K562 (cell line): ENCODE measurements at regions not wholly inside any gene's neighbourhood (a gene's known extent, or its start where the extent isn't known, plus 50 kb on each side); places are given as distances from the start of the nearest gene placed in this dataset.

ENCODE experiments used
- ATAC-seq: fragments of 200-7000 bp; cut with Tn5 transposase; 3 replicates; pipeline ENCODE4 v1.9.1; 2020; ENCODE audit warnings: moderate library complexity
- BruUV-seq: library from RNA; stranded (reverse); fragments of 400-500 nt; replicated peaks from 2 replicates; lab custom pipeline; 2021; lab: Mats Ljungman, UMichigan
- CTCF ChIA-PET: fragments of 300-600 bp; formaldehyde crosslinking; extraction: SDS; loops from one replicate; lab custom pipeline; 2021; ENCODE audit warnings: low intra/inter-chr PET ratio; lab: Yijun Ruan, JAX
- POLR2A ChIA-PET: fragments of 300-600, 350-650 bp; sonication (Branson Sonifier 250); formaldehyde crosslinking; extraction: SDS; loops from one replicate; lab custom pipeline; 2021; ENCODE audit warnings: antibody characterized with exemption, inconsistent platforms; lab: Yijun Ruan, JAX
- DNase-seq, 4 experiments: peaks; one replicate each; pipeline versions ENCODE4 v3.0.0 to v3.0.0-alpha.2; 2011 to 2018; ENCODE audit warnings: low spot score in 3 of 4, mixed read lengths in 3 of 4; ENCODE audit errors: extremely low read depth in 1 of 4
- FAIRE-seq: peaks from 2 replicates; lab custom pipeline; 2011; peaks lifted over from hg19 to GRCh38; lab: Jason Lieb, UNC
- H2AFZ ChIP-seq: 2 replicates; pipeline ENCODE4 v1.6.0; 2011; ENCODE audit warnings: low read depth, low read length, control low read depth, inconsistent platforms
- H3K27ac ChIP-seq: fragments of 200-600 bp; 3 replicates; pipeline ENCODE4 v1.8.0; 2011; ENCODE audit warnings: low read depth, mild to moderate bottlenecking, control low read depth, inconsistent platforms, low read length, moderate library complexity, mixed read lengths; ENCODE audit errors: extremely low read depth
- H3K27me3 ChIP-seq, 2 experiments: fragments of 300-600 bp in 1 of 2; 2 replicates in 1 of 2; 3 replicates in 1 of 2; pipeline versions ENCODE4 v1.6.0 to v1.8.0; 2011; ENCODE audit warnings: inconsistent platforms in 2 of 2, low read length in 2 of 2, mild to moderate bottlenecking in 1 of 2, mixed read lengths in 1 of 2, moderate library complexity in 1 of 2; ENCODE audit not compliant: control insufficient read depth in 2 of 2, insufficient read depth in 2 of 2
- H3K36me3 ChIP-seq: fragments of 300-600 bp; 3 replicates; pipeline ENCODE4 v1.8.0; 2011; ENCODE audit warnings: mild to moderate bottlenecking, low read length, inconsistent platforms; ENCODE audit not compliant: control insufficient read depth, insufficient read depth
- H3K4me1 ChIP-seq, 2 experiments: fragments of 200-600 bp in 1 of 2; replicated peaks in 1 of 2; 2 replicates in 1 of 2; 3 replicates in 1 of 2; pipeline versions ENCODE4 v1.5.1 to v1.8.0; 2011; ENCODE audit warnings: inconsistent platforms in 2 of 2, low read length in 2 of 2, mild to moderate bottlenecking in 1 of 2, mixed read lengths in 1 of 2, moderate library complexity in 1 of 2; ENCODE audit not compliant: control insufficient read depth in 2 of 2, insufficient read depth in 2 of 2
- H3K4me2 ChIP-seq: 2 replicates; pipeline ENCODE4 v1.6.1; 2011; ENCODE audit warnings: low read length, control low read depth, inconsistent platforms, mixed read lengths; ENCODE audit not compliant: insufficient read depth
- H3K4me3 ChIP-seq: fragments of 200-600 bp; sonication (generic), shearing (Covaris generic); 2 replicates; pipeline ENCODE4 v1.5.1; 2016; ENCODE audit warnings: control low read depth, inconsistent platforms
- H3K79me2 ChIP-seq: fragments of 200-600 bp; 3 replicates; pipeline ENCODE4 v1.8.0; 2011; ENCODE audit warnings: low read length, inconsistent platforms; ENCODE audit not compliant: control insufficient read depth, insufficient read depth
- H3K9ac ChIP-seq, 2 experiments: 2 replicates each; pipeline versions ENCODE4 v1.6.0 to v1.6.1; 2011; ENCODE audit warnings: low read depth in 2 of 2, low read length in 2 of 2, control low read depth in 1 of 2, inconsistent platforms in 1 of 2, mild to moderate bottlenecking in 1 of 2, mixed read lengths in 1 of 2; ENCODE audit not compliant: insufficient read depth in 1 of 2
- H3K9me1 ChIP-seq: one replicate; pipeline ENCODE4 v1.6.0; 2011; ENCODE audit warnings: inconsistent platforms, mild to moderate bottlenecking, low read length, moderate library complexity; ENCODE audit not compliant: control insufficient read depth, insufficient read depth
- H3K9me3 ChIP-seq: replicated peaks from 2 replicates; pipeline ENCODE4 v1.5.1; 2011; ENCODE audit warnings: low read depth, low read length, inconsistent platforms; ENCODE audit not compliant: control insufficient read depth, insufficient read depth
- H4K20me1 ChIP-seq: replicated peaks from 2 replicates; pipeline ENCODE4 v1.6.1; 2011; ENCODE audit warnings: low read length, inconsistent platforms, mixed read lengths; ENCODE audit not compliant: control insufficient read depth, insufficient read depth
- CAMTA2 ChIP-seq: fragments of 250-450 bp; sonication (Bioruptor Pico); conservative IDR thresholded peaks from 2 replicates; pipeline ENCODE4 v1.5.1; 2022
- CBFA2T3 ChIP-seq: fragments of 450-650 bp; IDR thresholded peaks from 2 replicates; pipeline ENCODE4 v1.6.1; 2017
- DIDO1 ChIP-seq: fragments of 450-650 bp; IDR thresholded peaks from 2 replicates; pipeline ENCODE4 v1.6.1; 2016; ENCODE audit warnings: low read depth, missing biosample characterization, missing genetic modification characterization
- E2F1 ChIP-seq: sonication (generic); formaldehyde crosslinking; IDR thresholded peaks from 2 replicates; pipeline ENCODE4 v1.8.1; 2023; ENCODE audit warnings: mild to moderate bottlenecking, missing genetic modification reagents, moderate library complexity
- ETV5 ChIP-seq: sonication (generic); formaldehyde crosslinking; IDR thresholded peaks from 2 replicates; pipeline ENCODE4 v1.4.0; 2020; ENCODE audit warnings: low read depth, mild to moderate bottlenecking, missing genetic modification reagents
- HDAC2 ChIP-seq: fragments of 450-650 bp; IDR thresholded peaks from 2 replicates; pipeline ENCODE4 v1.6.1; 2016; ENCODE audit warnings: mild to moderate bottlenecking
- HNRNPL ChIP-seq: fragments of 200-400 bp; formaldehyde crosslinking; IDR thresholded peaks from 2 replicates; pipeline ENCODE4 v1.6.1; 2017; ENCODE audit warnings: low read depth, mild to moderate bottlenecking, low read length
- MAZ ChIP-seq, 2 experiments: fragments of 450-650 bp in 1 of 2; sonication (generic) in 1 of 2; formaldehyde crosslinking; IDR thresholded peaks in 1 of 2; conservative IDR thresholded peaks in 1 of 2; 2 replicates each; pipeline versions ENCODE4 v1.4.0 to v1.5.0; 2020; ENCODE audit warnings: mild to moderate bottlenecking in 1 of 2, missing genetic modification reagents in 1 of 2
- MLX ChIP-seq, 2 experiments: fragments of 450-650 bp in 1 of 2; sonication (generic) in 1 of 2; formaldehyde crosslinking; conservative IDR thresholded peaks; 2 replicates each; pipeline versions ENCODE4 v1.4.0 to v1.8.1; 2020 to 2022; ENCODE audit warnings: mild to moderate bottlenecking in 1 of 2, missing genetic modification reagents in 1 of 2
- POLR2G ChIP-seq: fragments of 200-400 bp; formaldehyde crosslinking; IDR thresholded peaks from 2 replicates; pipeline ENCODE4 v1.6.1; 2017; ENCODE audit warnings: low read depth, mild to moderate bottlenecking, antibody characterized with exemption, low read length, moderate library complexity
- RAD51 ChIP-seq: fragments of 450-650 bp; IDR thresholded peaks from 2 replicates; pipeline ENCODE4 v1.7.1; 2016; ENCODE audit warnings: low read depth, mild to moderate bottlenecking, borderline replicate concordance
- TCF7L2 ChIP-seq: fragments of 150-350 bp; IDR thresholded peaks from 2 replicates; pipeline ENCODE4 v1.6.1; 2016; ENCODE audit warnings: low read depth, mild to moderate bottlenecking, low read length, moderate library complexity
- TGIF2 ChIP-seq: sonication (generic); formaldehyde crosslinking; IDR thresholded peaks from 2 replicates; pipeline ENCODE4 v1.8.1; 2022; ENCODE audit warnings: mild to moderate bottlenecking, missing genetic modification reagents, moderate library complexity
- ZBTB9 ChIP-seq: fragments of 450-650 bp; formaldehyde crosslinking; IDR thresholded peaks from 2 replicates; pipeline ENCODE4 v1.4.0; 2020; ENCODE audit warnings: mild to moderate bottlenecking, moderate library complexity
- ZNF75A ChIP-seq: fragments of 450-650 bp; formaldehyde crosslinking; IDR thresholded peaks from 2 replicates; pipeline ENCODE4 v1.4.0; 2020; ENCODE audit warnings: mild to moderate bottlenecking
- WGBS: fragments of 100-300 bp; shearing (Covaris generic); methylation state at CpG from one replicate; pipeline ENCODE4 v1.1.6; 2016; ENCODE audit warnings: low coverage, mixed read lengths; ENCODE audit not compliant: insufficient coverage; ENCODE audit errors: missing lambda C conversion rate; 5-methylcytosine and 5-hydroxymethylcytosine counted together
- in situ Hi-C: fragments of 300-500 bp; cut with MboI; formaldehyde crosslinking; loops from 4 replicates; pipeline ENCODE4 v1.15.0; 2018; ENCODE audit warnings: inconsistent platforms, mixed read lengths
- intact Hi-C: fragments of 100-400 bp; cut with micrococcal nuclease; formaldehyde crosslinking; loops from 2 replicates; pipeline ENCODE4 v1.14.2; 2022
- TF ChIP-seq, protein P1 (sequence below): fragments of 250-450 bp; sonication (Bioruptor Pico); IDR thresholded peaks from 2 replicates; pipeline ENCODE4 v1.4.0; 2020; ENCODE audit warnings: mild to moderate bottlenecking, moderate library complexity

DNA sequence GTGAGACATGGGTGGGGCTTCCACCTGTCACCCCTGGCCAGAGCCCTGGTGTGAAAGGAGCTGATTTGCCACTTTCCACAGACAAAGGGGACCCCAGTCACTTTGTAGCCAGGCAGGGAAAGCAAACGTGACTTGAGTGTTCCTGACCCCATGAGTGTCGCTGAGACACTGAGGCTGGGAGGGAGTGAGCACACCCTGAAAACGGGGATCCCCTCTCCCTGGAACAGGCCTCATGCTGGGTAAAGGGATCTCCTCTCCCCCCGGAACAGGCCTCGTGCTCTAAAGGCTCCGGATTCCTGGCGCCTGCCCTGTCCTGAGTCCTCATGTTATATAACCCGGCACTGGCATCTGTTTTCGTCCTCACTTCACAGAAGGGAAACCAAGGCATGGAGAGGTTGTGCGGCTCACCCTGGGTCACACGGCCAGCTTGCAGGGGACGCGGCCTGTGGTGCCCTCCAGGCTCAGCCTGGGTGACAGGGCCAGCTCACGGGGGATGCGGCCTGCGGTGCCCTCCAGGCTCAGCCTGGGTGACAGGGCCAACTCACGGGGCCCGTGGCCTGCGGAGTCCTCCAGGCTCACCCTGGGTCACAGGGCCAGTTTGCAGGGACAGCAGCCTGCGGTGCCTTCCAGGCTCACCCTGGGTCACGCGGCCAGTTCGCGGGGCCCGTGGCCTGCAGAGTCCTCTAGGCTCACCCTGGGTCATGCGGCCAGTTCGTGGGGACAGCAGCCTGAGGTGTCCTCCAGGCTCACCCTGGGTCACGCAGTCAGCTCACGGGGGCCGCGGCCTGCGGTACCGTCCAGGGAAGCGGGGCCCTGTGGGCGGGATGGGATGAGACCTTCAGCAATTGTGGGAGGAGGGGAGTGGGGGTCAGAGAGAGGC is 104.7 kb downstream of the PDGFA start:
- Histone ChIP-seq H3K27ac (no peak overlapping the region), H3K9ac (0 out of 4 replicates have a peak overlapping the region, but pooled peaks of 1 of the 2 experiments have one; percentile 35), H3K4me2 (no peak overlapping the region), H3K27me3 (peaks cover 44 to 66% of the 10 kb centered on the region in 2 experiments)
- no peak for FAIRE-seq
- intact Hi-C loops: no loop called here
- no peak for TF ChIP-seq POLR2G
- no peak for TF ChIP-seq TGIF2 (CRISPR knock-in tag)
- TF ChIP-seq ZBTB9: no peak
- no peak for TF ChIP-seq MAZ (CRISPR knock-in tag; conservative IDR thresholded peaks at IDR 0.05 in 1 of 2, IDR thresholded peaks at IDR 0.05 in 1 of 2)
- no peak for TF ChIP-seq RAD51
- TF ChIP-seq TCF7L2: no peak
- TF ChIP-seq MLX (CRISPR knock-in tag; conservative IDR thresholded peaks at IDR 0.05): no peak
- no peak for TF ChIP-seq DIDO1 (tag)
- TF ChIP-seq, protein P1, sequence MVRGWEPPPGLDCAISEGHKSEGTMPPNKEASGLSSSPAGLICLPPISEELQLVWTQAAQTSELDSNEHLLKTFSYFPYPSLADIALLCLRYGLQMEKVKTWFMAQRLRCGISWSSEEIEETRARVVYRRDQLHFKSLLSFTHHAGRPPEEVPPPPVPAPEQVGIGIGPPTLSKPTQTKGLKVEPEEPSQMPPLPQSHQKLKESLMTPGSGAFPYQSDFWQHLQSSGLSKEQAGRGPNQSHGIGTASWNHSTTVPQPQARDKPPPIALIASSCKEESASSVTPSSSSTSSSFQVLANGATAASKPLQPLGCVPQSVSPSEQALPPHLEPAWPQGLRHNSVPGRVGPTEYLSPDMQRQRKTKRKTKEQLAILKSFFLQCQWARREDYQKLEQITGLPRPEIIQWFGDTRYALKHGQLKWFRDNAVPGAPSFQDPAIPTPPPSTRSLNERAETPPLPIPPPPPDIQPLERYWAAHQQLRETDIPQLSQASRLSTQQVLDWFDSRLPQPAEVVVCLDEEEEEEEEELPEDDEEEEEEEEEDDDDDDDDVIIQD (CRISPR knock-in tag): no peak
- TF ChIP-seq ETV5 (CRISPR knock-in tag): no peak
- no peak for TF ChIP-seq E2F1
- no peak for TF ChIP-seq CBFA2T3
- TF ChIP-seq HDAC2: no peak
- no peak for TF ChIP-seq CAMTA2
- no peak for TF ChIP-seq HNRNPL
- no peak for TF ChIP-seq ZNF75A (CRISPR knock-in tag)
- TF ChIP-seq, all 486 proteins: peak for 0
- H3K4me1 ChIP-seq: peaks cover 0 to 24% of the 10 kb centered on the region in 2 experiments; a peak in 2 of 5 replicates
- WGBS: 16% methylated on average over 28 of the region's 35 CpGs
- BruUV-seq: no TSS peak
- no peaks in the 10 kb centered on the region for H3K79me2 ChIP-seq
- DNase-seq (no peak), ATAC-seq (no peak; the same call in 2 of the 3 replicates)
- POLR2A ChIA-PET: interaction anchor here (0.6 kb wide), 1 partner anchor 446 kb away, joined by 3 read pairs; no protein-coding TSS in a partner anchor
- no peaks in the 10 kb centered on the region; the same call in 1 of the 2 replicates for H4K20me1 ChIP-seq
- no peaks in the 10 kb centered on the region for H3K9me1 ChIP-seq
- H3K9me3 ChIP-seq: no peaks in the 10 kb centered on the region
- CTCF ChIA-PET: no interaction called here
- no peaks in the 10 kb centered on the region for H3K36me3 ChIP-seq
- in situ Hi-C loops: no loop called here
- H2AFZ ChIP-seq: no peak overlapping the region
- H3K4me3 ChIP-seq: no peak overlapping the region
